LoVo (cell line): ENCODE measurements at regions not wholly inside any gene's neighbourhood (a gene's known extent, or its start where the extent isn't known, plus 50 kb on each side); places are given as distances from the start of the nearest gene placed in this dataset.
"Not testable (repeated sequence)": the region's sequence is repeated elsewhere in the genome, so short reads cannot be mapped to it uniquely, and the experiment has no call there.

Experiments
- DNase-seq: peaks from one replicate; pipeline ENCODE4 v3.0.0-alpha.2; 2016; ENCODE audit warnings: low spot score

DNA sequence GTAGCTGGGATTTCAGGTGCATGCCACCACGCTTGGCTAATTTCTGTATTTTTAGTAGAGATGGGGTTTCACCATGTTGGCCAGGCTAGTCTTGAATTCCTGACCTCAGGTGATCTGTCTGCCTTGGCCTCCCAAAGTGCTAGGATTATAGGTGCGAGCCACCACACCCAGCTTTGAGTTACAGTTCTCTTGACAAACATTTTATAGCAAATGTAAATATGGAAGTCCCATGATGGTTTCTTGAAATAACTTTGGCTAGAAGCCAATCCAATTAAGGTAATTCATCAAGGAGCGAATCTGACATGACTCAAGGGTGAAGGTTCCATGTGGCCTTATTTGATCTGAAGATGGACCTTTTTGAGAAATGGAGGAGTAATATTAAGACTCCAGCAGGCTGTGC is 76.2 kb upstream of the RFLNA start:
- not testable (repeated sequence) for DNase-seq

DNA sequence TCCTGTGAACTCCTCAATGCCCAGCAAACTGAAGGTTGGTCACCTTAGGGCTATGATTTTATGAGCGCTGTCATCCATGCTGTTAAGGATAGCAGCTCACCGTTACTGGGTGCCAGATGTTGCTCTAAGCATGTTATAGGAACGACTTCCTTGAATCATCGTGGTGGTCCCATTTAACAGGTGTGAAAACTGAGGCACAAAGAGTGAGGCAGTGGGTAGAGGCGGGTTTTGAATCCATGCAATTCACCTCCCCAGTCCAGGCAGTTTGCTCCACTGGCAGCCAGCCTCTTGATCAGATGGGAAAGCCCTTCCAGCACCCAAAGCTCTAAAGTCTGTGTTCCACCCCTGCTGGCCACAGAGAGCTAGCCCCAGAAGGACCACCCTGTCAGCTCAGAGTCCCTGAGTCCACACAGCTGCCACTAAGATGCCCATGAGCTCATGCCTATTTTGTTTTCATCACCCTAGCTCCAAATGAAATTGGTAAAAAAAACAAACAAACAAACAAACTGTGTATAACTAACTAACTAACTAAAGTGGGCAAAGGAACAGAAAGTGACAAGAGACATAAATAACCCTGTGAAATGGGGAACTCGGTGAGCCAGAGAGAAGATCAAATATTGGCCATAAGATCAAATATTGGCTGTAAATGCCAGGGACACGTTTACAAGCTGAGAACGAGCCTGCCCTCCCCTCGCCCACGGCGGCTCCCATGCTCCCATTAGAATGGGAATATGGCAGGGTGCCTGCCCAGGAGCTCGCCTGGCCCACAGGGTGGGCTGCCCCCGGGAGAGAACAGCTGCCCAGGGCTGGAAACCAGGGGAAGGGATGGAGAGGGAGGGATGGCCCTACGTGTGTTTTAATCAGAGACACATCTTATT is 72.3 kb upstream of the RFLNA start:
- no peak for DNase-seq

DNA sequence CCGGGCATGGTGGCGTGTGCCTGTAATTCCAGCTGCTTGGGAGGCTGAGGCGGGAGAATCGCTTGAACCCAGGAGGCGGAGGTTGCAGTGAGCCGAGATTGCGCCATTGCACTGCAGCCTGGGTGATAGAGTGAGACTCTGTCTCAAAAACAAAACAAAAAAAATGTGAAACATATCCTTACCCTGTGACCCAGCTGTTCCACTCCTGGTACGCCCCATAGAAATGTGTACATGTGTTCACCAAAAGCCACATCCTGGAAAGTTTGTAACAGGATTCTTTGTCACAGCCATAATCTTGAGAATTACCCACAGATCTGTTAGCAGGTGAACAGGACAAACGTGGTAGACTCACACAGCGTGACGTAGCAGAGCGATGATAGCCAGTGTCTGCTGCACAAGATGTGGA is 71.2 kb upstream of the RFLNA start:
- not testable (repeated sequence) for DNase-seq

DNA sequence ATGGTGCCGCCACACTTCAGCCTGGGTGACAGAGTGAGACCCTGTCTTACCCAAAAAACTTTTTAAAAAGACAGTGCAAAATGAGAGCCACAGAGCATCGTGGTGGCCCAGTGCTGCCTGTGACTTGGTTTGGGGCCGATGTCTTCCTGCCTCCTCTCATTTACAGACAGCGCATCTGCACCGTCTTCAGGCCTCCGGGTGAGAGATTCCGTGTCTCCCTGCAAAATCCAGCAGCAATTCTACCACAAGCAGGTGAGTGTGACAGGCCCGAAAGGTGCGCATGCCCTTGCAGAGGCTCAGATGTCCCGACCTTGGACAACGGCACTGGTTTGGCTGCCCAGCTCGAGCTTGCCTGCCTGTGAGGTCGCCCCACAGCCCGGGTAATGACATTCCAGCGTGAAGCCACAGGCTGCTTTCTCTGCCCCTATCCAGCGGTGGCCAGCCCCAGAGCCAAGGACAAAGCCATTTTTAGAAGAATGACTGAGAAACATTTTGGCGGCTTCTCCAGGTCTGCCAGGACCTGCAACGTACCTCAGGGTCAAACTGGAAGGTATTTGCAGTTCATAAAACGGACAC is 70.3 kb upstream of the RFLNA start:
- DNase-seq: no peak

DNA sequence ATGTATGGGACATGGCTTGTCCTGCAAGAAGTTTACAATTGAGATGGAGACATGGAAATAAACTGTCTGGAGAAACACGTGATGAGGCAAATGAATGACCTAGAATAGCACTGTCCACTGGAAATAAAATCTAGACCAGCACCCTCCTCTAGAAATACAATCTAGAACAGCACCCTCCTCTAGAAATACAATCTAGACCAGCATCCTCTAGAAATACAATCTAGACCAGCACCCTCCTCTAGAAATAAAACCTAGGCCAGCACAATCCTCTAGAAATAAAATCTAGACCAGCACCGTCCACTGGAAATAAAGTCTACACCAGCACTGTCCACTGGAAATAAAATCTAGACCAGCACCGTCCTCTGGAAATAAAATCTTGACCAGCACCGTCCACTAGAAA is 69.2 kb upstream of the RFLNA start:
- no peak for DNase-seq

DNA sequence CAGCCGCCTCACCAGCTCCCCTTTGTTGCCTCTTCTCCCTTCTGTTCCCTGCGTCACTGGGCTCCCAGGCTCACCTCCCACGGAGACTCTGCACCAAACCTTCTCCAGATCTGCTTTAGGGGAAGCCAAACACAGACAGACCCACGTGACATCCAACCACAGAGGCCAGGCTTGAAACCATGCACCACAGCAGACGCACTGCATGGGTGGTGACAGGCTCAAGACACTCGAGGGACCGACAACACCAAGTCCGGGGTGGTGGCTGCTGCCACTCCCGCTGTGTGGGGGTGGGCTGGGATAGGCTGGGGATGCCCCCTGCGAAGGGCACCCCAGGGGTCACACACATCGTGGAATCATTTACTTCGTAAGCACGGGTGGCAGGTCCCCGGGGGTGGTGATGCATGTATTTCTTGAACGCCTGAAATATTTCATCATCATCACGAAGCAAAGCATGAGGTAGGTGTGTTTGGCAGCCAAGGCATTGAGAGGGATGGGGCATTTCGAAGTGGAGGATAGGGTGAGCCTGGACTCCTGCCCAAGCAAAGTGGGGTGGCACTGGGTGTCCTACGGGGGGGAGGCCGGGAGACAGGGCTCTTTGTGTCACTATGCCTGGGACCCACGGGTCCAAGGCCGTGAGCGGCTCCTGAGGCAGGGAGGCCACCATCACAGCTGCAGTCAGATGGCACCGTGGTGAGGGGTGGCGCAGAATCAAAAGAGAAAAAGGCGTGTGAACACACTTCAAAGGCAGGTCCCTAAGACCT is 66.8 kb upstream of the RFLNA start:
- DNase-seq: no peak

DNA sequence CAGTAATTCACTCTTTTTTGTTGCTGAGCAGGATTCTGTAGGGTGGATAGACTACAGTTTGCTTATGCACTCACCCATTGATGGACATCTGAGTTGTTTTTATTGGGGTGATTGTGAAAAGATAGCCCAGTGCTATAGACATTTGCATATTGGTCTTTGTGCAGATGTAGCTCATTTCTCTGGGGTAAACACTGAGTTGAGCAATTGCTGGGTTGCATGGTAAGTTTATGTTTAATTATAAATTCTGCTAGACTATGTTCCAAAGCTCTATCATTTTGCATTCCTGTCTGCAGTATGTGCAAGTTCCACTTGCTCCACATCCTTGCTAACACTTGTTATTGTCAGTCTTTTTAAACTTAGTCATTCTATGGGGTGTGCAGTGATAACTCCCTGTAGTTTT is 65.4 kb upstream of the RFLNA start:
- no peak for DNase-seq

DNA sequence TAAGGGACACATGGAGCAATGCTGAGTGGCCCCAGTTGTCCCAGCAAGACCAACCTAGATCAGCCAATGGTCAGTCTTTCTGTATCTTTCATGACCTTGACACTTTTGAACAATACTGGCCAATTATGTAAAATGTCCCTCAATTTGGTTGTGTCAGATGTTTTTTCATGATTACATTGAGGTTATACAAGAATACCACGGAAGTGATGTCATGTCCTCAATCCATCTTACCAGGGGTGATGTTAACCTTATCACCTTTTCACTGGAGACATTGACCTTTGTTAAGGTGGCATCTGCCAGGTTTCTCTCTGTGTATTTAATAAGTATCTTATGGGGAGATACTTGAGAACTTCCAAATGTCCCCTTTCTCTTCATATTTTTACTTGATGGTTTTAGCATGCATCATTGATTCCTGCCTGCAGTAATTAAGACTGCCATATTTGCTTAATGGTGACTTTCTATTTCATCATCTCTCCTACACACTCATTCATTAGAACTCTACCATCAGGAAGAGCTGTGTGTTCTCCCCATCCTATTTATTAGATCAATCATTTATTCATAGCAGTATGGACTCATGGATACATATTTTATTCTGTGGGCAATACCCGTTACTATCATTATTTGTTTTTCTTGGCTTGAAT is 64.7 kb upstream of the RFLNA start:
- no peak for DNase-seq

DNA sequence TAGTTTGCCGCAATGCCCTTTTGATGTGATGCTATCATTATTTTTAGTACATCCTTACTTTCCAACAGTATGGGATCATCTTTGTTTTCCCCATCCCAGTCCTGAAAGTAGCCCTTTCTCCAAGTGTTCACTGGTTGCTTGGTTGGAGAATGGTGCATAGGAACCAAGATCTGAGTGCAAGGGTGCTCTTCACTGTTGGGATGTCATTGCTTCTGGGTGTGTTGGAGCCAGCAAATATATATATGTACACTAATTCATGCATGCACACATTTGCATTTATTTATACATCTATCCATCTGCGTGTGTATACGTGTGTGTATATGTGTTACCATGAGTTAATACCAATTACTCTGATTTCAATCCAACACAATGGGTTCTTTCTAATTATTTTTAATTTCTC is 64.1 kb upstream of the RFLNA start:
- DNase-seq: no peak

DNA sequence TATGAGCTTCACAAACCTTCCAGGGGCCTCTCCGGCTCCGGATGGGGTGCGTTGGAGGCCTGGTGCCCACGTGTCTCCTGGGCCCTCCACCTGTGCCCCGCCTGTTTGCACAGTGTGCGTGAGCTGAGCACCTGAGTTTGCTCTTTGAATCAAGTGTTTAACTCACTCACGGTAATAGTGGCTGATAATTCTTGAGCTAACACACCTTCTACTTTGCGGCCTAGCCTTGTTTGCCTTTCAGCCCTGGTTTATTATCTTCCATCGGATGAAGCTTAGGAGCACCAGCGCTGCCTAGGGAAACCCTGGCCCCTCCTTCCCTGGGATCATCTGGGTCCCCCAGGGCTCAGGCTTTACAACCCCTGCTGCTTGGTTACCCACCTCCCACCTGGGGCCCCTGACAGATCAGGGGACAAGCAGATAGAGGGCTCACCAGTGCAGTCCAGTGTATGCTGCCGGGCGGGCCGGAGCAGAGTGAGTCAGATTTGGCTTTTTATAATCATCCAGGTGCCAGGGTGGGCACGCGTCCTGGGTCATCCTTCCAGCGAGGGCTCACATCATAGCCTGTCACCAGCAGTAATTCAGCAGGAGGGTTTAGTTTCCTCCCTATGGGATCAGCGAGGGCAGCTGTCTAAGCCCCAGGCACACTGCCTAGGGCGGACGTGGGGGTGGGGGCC is 62.8 kb upstream of the RFLNA start:
- DNase-seq: peak; percentile 54

DNA sequence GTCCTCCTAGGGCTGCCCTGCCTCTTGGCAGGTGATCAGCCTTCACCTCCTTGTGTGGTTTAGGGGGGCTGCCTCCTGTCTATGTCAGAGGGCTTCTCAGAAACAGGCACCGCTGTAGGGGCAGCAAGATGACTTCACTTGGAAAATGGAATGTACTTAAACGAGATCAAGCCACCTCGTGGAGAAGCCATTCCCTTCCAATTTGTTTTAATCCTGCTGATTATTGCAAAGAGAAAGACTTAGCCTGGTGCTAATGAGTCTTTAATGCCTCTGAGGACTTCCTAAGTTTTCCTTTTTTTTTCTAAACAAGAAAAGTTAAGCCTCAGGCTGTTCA is 62.3 kb upstream of the RFLNA start:
- DNase-seq: no peak

DNA sequence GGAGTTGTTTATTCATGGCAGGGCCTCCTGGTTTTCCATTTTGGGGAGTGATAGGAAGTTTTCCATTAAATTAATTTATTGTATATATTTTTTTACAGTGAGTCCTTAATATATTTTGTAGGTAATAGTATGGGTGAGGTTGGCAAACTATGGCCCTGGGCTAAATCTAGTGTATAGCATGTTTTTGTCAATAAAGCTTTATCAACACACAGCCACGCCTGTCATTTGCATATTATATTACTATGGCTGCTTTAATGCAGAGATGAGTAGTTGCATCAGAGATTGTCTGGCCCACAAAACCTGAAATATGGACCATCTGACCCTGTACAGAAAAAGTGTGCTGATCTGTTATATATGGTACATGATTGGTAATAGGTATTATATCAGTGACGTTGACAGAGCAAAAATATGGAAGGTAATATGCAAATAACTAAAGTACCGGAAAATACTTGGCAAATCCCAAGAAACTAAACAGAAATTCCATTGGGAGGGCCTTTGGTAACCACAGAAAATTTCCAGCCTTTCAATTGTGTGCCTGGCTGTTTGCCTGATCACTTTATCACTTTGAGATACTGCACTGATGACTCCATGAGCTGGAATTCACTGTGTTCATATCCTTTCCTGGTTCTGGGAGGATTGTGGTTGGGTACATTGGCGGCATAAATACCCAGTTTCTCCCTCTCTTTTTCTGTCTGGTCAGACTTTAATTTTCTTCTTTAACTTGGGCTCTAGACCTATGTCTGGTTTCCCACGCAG is 61.7 kb upstream of the RFLNA start:
- DNase-seq: peak; percentile 64

DNA sequence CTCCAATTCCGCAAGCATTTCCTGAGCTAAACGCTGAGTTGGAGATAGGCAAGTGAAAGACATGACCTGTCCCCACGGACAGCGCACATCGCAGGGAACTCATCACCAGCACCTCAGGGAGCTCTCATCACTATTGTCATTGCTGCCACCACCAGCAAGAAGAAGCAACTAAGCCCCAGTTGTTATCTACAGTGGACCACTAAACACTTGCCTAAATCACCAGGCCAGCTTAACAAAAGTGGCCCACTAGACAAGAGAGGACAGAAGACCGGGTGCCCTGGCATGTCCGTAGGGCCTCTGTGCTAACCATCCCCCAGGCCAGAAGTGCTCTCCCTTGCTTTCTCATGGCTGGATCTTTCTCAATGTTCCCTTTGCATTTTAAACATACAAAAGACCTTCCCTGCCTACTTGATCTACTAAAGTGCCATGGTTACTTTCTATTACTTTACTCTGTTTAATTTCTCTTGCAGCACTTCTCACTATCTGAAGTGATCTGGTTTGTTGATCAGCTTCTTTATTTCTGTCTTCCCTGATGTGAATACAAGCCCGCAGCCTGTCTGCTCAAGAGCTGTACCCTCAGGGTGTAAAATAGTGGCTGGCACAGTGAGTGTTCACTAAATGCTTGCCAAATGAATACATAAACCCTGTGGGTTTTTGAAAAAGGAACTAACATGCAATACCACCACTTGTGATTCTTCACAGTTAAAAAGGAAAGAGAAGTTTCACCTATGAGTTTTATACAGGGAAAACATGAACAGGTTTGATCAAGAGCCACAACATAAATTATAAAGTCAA is 60.9 kb upstream of the RFLNA start:
- no peak for DNase-seq

DNA sequence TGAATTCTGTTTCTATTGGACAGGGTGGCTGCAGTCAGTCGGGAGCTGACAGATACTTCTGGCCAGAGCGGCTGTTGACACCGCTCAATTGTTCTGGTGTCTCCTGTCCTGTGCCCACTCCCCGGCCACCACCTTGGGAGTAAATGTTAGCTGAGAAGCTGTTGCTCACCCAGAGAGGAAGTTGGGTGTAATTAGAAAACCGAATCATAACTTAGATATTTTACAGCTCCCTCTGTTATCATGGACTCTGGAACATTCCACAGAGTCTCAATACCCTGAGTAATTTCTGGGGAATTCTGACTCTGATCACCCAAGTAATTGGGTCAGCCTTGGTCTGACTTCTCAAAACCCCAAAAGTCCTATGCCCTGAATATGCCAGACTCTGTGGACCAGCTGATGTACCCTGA is 58.3 kb upstream of the RFLNA start:
- peak; percentile 47 for DNase-seq

DNA sequence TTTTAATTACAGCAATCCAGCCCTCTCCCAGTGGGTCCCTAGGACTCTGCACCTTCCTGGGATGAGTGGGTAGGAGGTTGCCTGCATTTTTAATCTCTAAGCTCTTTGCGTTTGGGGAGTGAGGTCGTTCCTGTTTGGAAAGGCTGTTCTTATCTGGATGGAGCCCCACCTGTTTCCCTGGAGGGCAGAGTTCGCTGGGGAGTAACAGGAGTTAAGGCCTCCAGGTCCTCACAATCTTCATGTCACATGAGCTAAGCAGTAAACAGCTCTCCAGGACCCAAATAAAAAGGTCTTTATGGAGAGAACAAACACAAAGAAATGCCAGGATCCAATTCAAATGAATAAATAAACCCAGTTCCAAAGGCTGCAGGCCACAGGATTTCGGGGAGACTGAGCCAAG is 56.0 kb upstream of the RFLNA start:
- DNase-seq: peak; percentile 39

DNA sequence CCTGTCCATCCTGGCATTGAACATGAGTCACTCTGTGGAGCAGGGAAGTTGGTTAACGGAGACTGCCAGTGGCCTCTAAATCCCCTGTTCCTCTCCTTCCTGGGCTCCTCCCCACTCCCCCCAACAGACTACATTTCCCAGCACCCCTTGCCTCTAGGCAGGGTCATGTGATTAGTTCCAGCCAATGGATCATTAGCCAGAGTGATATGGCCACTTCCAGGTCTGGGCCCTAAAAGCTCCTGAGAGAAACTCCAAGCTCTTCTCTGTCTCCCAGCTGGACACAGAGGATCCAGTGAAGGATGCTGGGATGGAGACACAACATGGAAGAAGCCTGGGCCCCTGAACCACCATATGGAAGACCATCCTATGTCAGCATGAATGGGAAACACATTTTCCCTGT is 54.4 kb upstream of the RFLNA start:
- no peak for DNase-seq

DNA sequence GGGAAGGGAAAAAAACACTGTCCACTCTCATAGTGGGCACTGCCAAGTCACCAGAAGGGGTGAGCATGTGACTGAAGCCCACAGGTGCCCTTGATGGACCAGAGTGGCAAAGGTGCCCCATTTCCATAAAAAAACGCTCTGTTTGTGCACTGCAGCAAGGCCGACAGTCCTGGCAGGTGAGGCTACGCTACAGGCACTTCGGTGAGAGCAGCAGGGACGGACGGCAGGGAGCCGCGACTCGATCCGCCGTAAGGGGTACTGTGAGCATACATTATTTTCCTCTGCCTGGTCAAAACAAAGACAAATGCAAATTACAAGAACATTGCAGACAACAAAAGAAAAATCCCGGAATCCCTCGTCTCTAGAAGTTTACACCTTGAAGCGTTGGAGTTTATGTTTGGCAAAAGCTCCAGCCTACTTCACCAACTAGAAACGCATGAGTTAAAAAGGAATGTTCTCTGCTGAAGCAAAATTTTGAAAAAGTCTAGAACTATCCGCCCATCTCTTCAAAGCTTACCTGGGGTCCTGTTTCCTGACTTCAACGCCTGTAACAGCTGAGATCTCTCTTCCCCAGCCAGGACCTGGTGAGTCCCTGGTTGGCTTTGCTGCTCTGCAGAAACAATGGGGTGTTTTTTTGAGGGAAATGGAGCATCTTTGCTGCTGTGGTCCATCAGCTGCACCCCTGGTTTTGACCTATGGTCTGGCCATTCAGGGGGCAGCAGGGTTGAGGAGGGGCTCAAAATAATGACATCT is 52.9 kb upstream of the RFLNA start:
- no peak for DNase-seq

DNA sequence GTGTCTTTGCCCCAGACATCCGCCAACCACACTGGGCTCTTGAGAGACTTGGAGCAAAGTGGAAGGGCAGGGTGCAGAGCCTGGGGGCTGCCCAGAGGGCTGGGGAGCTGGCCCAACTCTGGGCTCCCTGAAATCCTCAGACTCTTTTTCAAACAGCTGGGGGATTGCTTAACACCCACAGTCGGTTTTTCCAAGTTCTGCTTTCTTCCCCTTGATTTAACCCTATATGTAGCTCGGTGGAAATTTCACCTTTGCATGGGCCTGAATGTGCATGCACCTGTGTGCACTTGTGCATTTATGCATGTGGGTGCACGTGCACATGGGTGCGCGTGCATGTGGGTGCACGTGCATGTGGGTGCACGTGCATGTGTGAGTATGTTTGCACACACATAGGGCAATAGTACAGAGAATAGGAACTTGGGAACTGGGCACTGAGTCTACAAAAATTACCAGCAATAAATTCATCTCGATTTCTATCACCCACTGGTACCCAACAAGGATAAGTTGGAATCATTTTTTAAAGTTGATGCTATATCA is 52.3 kb upstream of the RFLNA start:
- no peak for DNase-seq

DNA sequence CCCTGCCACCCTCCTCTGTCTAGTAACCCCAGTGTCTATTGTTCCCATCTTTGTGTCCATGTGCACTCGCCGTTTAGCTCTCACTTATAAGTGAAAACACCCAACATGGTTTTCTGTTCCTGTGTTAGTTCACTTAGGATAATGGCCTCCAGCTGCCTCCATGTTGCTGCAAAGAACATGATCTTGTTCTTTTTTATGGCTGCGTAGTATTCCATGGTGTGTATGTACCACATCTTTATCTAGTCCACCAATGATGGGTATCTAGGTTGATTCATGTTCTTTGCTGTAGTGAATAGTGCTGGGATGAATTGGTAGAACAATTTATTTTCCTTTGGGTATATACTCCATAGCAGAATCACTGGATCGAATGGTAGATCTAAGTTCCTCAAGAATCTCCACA is 51.0 kb upstream of the RFLNA start:
- no peak for DNase-seq
